22Rv1 (cell line): ENCODE measurements at regions not wholly inside any gene's neighbourhood (a gene's known extent, or its start where the extent isn't known, plus 50 kb on each side); places are given as distances from the start of the nearest gene placed in this dataset.

ENCODE experiments used
- ZFX ChIP-seq: fragments of 450-650 bp; IDR thresholded peaks from 2 replicates; pipeline ENCODE4 v1.6.1; 2017; ENCODE audit warnings: antibody characterized with exemption, borderline replicate concordance
- TF ChIP-seq, protein P1 (sequence below): fragments of 450-650 bp; IDR thresholded peaks from 2 replicates; pipeline ENCODE4 v1.5.1; 2017; ENCODE audit warnings: mild to moderate bottlenecking

DNA sequence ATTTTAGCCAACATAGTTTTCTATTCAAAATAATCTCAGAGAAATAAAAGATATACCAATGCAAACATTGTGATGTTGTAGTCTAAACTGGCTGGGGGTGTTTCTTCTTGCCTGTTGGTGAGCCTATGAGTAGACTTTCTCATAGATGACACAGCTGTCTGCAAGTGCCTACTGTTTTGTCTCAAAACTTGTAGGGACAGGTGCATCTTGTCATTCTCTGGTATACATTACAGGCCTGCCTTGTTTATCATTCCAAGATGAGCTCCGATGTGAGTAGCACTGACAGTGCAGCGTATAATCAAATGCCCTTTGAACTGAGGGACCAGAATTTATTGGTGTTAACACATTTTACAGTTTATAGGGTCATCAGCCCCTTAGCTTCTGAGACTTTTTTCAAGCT lies 353.8 kb downstream of the PRDM5 start:
- TF ChIP-seq, protein P1, sequence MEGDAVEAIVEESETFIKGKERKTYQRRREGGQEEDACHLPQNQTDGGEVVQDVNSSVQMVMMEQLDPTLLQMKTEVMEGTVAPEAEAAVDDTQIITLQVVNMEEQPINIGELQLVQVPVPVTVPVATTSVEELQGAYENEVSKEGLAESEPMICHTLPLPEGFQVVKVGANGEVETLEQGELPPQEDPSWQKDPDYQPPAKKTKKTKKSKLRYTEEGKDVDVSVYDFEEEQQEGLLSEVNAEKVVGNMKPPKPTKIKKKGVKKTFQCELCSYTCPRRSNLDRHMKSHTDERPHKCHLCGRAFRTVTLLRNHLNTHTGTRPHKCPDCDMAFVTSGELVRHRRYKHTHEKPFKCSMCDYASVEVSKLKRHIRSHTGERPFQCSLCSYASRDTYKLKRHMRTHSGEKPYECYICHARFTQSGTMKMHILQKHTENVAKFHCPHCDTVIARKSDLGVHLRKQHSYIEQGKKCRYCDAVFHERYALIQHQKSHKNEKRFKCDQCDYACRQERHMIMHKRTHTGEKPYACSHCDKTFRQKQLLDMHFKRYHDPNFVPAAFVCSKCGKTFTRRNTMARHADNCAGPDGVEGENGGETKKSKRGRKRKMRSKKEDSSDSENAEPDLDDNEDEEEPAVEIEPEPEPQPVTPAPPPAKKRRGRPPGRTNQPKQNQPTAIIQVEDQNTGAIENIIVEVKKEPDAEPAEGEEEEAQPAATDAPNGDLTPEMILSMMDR: no peak
- TF ChIP-seq ZFX: no peak
